ENCODE measurements at regions not wholly inside any gene's neighbourhood (a gene's known extent, or its start where the extent isn't known, plus 50 kb on each side); places are given as distances from the start of the nearest gene placed in this dataset.

- TF ChIP-seq PRDM4 (tag by site-specific recombination; IDR thresholded peaks at IDR 0.05) (no peak), ZNF121 (tag by site-specific recombination; IDR thresholded peaks at IDR 0.05) (no peak), ZNF521 (tag by site-specific recombination; IDR thresholded peaks at IDR 0.05) (no peak), SP2 (tag by site-specific recombination; IDR thresholded peaks at IDR 0.05) (no peak), ZNF777 (tag by site-specific recombination; IDR thresholded peaks at IDR 0.05; ENCODE audit: borderline replicate concordance) (no peak), ZNF239 (tag by site-specific recombination; IDR thresholded peaks at IDR 0.05) (no peak), ZNF280D (tag by site-specific recombination; IDR thresholded peaks at IDR 0.05) (no peak)
- TF ChIP-seq, protein P1, sequence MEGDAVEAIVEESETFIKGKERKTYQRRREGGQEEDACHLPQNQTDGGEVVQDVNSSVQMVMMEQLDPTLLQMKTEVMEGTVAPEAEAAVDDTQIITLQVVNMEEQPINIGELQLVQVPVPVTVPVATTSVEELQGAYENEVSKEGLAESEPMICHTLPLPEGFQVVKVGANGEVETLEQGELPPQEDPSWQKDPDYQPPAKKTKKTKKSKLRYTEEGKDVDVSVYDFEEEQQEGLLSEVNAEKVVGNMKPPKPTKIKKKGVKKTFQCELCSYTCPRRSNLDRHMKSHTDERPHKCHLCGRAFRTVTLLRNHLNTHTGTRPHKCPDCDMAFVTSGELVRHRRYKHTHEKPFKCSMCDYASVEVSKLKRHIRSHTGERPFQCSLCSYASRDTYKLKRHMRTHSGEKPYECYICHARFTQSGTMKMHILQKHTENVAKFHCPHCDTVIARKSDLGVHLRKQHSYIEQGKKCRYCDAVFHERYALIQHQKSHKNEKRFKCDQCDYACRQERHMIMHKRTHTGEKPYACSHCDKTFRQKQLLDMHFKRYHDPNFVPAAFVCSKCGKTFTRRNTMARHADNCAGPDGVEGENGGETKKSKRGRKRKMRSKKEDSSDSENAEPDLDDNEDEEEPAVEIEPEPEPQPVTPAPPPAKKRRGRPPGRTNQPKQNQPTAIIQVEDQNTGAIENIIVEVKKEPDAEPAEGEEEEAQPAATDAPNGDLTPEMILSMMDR (tag by site-specific recombination; IDR thresholded peaks at IDR 0.05): no peak
Measured at GRCh38 chr1:50354813-50355212, 68.4 kb downstream of the DMRTA2 start.
